Amniotic stem cell (primary cell): ENCODE measurements at regions not wholly inside any gene's neighbourhood (a gene's known extent, or its start where the extent isn't known, plus 50 kb on each side); places are given as distances from the start of the nearest gene placed in this dataset.
"Not testable (repeated sequence)": the region's sequence is repeated elsewhere in the genome, so short reads cannot be mapped to it uniquely, and the experiment has no call there.

Experiments
- DNase-seq: peaks from one replicate; lab custom pipeline; 2025; lab: John Stamatoyannopoulos, UW

DNA sequence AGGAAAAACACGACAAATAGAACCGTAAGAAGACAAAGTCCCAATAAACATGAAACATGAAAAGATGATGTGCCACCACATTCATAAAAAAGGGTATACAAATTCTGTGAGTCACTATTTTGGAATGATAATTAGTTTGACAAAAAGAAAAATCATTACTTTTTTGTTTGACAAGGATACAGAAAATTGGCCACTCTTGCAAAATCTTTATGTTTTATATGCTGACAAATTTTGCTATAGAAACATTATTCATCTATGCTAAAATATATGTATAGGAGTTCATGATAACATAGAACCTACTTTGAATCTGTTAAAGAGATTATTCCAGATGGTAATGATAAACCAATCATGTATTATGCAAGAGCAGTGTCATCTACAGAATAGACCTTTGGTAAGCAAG is 1201.0 kb downstream of the FSCB start:
- DNase-seq: no peak

DNA sequence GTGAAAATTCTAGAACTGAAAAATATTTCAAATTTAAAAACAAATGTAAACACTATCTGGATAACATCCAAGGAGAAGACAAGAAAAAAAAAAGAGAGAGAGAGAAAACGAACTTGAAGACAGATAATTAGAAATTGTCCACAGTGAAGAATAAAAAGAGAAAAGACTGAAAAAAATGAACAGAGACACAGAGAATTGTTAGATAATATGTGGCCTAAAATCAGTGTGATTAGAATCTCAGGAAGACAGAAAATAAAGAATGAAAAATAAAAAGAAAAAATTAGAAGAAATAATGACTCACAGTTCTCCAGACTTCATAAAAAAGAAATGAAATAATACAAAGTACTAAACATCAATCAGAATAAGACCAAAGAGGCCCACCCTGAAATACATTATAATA is 1209.3 kb downstream of the FSCB start:
- DNase-seq: no peak

DNA sequence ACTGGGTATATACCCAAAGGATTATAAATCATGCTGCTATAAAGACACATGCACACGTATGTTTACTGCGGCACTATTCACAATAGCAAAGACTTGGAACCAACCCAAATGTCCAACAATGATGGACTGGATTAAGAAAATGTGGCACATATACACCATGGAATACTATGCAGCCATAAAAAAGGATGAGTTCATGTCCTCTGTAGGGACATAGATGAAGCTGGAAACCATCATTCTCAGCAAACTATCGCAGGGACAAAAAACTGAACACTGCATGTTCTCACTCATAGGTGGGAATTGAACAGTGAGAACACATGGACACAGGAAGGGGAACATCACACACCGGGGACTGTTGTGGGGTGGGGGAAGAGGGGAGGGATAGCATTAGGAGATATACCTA is 1211.0 kb downstream of the FSCB start:
- not testable (repeated sequence) for DNase-seq

DNA sequence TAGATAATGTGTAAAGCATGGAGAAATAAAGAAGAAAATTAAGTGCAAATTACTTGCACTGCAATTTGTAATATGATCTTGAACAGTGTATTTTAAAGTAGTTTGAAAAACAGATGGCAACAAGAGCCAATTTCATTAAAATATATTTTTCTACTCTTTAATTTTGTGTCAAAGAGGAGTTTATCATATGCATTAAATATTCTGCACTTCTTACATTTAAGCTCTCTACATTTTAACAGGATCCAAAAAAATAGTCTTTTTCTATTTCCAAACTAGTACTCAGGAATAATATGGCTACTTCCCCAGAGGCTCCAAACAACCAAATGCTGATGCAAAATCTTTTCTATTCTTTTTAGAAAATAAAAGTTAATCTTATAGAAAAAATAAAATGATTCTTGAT is 1221.5 kb downstream of the FSCB start:
- DNase-seq: no peak

DNA sequence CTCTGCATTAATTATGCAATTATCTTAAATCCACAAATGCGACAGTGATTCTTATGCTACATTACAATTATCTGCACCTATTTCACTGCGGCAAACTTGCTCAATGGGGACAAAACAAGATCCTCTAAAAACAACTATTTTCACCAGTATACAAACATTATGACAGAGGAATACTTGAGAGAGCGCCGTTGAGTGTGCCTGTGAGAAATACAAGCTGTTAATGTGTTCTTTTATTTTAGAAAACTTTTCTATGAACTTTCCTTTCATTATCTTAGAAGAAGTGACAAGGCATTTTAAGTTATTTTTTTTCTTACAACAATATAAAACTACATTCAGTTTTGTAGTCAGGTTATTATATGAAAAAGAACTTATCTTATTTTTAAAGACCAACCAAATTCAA is 1247.0 kb downstream of the FSCB start:
- DNase-seq: no peak

DNA sequence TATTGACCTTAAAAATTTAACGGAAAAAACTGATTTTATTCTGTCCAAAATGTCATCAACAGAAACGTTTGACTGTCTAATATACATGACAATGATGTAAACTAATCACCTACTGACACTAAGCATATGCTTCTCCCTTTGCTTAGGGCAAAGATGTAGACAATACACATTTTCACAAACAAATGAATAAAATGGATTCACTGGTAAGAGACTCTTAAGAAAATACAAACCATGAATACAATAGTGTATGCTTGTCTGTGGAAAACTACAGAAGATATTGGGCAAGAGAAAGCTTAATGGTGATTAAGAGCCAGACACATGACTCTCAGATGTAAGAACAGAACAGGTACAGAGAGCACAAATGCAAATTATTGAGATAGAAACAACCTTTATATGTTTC is 1248.7 kb downstream of the FSCB start:
- no peak for DNase-seq

DNA sequence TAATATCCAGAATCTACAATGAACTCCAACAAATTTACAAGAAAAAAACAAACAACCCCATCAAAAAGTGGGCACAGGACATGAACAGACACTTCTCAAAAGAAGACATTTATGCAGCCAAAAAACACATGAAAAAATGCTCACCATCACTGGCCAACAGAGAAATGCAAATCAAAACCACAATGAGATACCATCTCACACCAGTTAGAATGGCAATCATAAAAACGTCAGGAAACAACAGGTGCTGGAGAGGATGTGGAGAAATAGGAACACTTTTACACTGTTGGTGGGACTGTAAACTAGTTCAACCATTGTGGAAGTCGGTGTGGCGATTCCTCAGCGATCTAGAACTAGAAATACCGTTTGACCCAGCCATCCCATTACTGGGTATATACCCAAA is 1250.1 kb downstream of the FSCB start:
- not testable (repeated sequence) for DNase-seq

DNA sequence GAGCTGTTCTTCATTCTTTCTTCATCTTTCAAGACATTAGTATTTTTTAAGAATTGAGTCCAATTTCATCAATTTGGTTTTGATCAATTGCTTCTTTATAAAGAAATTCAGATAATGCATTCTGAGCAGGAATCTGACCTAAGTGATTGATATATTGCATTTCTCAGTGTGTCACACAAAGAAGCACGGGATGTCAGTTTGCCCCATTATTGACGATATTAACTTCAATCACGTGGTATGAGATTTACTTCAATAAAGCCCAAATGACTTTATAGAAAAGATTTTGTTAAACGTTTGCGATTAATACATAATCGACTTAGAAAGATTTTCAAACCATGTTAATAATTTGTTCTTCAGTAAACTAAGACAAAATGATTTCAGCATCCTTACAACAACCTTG is 1254.2 kb downstream of the FSCB start:
- DNase-seq: no peak

DNA sequence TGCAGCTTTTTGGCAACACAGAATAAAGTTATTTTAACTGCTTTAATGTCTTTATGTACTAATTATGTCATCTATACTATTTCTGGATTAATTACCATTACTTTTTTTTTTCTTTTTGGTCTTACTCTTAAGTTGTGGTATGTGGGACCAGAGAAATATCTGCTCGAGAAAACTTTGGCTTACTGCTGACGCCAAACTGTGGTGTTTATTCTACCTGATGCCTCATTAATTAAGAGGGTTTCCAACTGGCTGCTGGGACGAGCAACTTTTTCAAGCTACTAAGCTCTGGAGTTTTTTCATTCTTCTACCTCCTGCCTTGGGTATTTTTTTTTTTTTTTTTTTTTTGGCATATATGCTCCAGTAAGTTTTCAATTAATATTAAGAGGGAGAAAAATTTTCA is 1257.5 kb downstream of the FSCB start:
- DNase-seq: no peak

DNA sequence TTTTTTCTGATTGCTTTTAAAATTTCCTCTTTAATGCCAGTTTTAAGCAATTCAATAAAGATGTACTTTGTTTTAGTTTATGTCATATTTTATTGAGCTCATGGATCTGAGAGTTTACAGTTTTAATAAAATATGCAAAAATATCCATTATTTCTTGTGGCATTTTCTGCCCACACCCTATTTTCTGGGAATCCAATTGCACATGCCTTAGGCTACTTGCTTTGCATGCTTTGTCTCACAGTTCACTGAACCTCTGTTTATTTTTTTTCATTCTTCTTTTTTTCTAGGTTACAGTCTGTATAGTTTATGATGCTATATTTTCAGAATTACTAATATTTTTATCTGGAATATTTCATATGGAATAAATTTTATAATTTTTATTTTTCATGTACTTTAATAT is 1258.0 kb downstream of the FSCB start:
- no peak for DNase-seq

DNA sequence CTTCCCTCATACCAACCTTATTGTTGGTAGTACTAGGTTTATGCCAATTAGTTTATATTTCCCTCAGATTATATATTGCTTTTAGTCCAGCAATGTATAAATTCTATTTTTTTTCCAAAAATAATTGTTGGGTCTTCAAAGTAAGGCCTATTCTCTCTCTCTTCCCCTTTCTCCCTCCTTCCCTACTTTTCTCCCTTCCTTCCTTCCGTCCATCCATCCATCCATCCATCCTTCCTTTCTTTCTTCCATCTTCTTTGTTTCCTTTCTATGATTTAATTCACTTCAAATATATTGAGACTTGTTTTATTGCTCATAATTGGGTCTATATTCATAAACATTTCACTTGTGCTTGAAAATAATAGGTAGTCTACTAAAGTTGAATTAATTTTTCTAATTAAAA is 1259.2 kb downstream of the FSCB start:
- no peak for DNase-seq

DNA sequence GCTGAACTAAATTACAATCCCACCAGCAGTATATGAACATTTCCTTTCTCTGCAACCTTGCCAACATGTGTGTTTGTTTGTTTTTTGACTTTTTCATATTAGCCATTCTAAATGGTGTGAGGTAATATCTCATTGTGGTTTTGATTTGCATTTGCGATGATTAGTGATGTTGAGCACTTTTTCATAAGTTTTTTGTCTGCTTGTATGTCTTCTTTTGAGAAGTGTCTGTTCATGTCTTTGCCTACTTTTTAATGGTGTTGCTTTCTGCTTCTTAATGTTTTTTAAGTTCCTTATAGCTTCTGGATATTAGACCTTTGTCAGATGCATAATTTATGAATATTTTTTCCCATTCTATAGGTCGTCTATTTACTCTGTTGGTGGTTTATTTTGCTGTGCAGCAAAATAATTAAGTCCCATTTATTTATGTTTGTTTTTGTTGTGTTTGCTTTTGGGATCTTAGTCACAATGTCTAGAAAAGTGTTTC is 1262.9 kb downstream of the FSCB start:
- DNase-seq: no peak

DNA sequence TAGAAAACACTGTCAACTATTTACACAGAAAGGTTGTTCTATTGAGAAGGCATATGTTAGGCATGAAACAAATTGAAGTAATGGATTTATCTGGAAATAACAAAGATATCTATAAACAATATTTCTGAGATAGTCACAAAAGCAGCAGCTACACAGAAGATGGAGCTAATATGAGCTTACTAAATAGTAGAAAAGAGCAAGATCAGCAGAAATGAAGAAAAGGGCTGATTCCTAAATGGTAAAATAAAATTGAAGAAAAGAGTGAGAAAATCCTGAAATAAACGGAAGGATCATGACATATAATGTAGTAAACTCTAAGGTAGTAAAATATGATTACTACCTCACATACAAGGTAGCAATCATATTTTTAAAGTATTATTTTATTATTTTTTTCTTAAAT is 1263.9 kb downstream of the FSCB start:
- no peak for DNase-seq

DNA sequence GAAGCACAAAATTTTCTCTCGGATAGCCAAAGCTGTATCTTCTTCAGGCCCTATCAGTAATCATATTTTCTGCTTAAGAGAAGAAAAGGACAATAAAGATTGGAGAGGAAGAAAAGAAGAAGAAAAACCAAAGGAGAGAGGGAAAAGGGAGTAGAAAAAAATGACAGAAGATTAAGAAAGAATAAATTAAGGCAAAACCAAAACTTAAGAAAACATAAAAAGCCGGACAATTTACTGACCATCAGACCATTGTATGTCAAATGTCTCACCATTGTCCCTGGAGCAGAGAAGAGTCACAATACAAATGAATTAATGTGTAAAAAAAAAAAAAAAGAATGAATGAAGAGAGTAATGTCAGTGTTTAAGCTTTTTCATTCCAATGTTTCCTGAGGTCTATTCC is 1274.8 kb downstream of the FSCB start:
- no peak for DNase-seq

DNA sequence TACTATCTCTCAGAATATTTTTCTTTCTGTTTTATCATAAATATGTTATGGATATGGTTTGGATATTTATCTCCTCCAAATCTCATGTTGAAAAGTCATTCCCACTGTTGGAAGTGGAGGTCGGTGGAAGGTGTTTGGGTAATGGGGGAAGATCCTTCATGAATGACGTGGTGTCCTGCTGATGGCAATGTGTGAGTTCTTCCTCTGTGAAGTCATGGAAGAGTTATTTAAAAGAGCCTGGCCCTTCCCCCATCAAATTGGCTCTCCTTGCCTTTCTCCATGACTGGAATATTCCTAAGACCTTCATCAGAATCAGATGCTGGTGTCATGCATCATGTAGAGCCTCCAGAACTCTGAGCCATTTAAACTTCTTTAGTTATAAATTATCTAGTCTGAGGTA is 1291.6 kb downstream of the FSCB start:
- DNase-seq: no peak

DNA sequence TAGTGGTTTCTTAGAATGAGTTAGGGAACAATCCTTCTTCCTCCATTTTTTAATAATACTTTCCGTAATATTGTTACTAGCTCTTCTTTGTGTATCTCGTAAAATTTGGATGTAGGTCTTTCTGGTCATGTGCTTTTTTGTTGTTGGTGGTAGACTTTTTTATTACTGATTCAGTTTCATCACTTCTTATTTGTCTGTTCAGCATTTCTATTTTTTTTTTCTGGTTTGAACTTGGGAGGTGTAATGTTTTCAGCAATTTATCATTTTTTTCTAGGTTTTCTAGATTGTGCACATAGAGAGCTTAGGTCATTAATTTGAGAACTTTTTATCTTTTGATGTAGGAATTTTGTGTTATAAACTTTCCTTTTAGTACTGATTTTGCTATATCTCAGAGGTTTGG is 1299.9 kb downstream of the FSCB start:
- no peak for DNase-seq

DNA sequence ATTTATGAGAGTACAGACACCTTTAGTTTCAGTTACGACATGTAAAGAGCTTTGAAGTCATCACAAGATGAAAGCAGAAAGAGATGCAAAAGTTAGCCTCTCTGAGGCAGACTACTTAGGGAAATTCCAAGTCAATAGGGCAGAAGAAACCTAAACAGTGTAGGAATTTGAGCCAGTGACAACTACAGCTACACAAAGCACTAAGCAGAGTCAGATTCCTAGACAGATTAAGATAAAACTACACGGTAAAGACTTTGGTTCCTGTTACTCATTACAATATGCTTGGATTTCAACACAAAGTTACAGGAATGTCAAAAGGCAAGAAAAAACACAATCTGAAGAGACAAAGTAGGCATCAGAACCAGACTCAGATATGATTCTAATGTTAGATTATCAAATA is 1302.3 kb downstream of the FSCB start:
- DNase-seq: no peak

DNA sequence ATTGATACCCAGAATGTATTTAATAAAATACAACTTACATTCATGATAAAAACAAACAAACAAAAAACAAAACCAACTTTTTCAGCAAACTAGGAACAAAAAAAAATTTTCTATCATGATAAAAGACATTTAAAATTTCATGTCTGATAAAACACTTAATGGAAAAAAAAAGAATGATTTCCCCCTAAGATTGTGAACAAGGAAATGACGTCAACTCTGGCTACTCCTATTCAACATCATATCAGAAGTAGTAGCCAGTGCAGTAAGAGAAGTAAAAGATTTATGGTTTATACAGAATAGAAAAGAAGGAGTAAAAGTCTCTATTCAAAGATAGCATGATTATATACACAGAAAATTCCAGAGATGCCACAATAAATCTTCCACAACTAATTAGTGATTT is 1306.6 kb downstream of the FSCB start:
- DNase-seq: no peak

DNA sequence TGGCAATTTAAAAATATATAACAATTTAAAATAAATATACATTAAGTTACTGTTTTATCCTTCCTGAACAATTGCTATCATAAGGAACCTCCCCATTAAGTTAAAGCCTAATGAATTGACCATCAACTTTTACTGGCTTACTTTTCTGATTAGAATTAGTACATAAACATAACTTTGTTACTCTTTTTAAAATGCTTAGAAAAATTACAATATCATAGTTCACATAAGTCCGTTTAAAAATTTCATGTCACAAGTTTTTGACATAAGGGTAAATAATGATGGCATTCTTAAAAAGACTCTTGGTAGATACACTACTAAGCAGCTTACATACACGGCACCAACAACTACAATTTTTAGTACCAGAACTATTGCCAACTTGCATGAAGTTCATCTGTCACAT is 1308.6 kb downstream of the FSCB start:
- DNase-seq: no peak

DNA sequence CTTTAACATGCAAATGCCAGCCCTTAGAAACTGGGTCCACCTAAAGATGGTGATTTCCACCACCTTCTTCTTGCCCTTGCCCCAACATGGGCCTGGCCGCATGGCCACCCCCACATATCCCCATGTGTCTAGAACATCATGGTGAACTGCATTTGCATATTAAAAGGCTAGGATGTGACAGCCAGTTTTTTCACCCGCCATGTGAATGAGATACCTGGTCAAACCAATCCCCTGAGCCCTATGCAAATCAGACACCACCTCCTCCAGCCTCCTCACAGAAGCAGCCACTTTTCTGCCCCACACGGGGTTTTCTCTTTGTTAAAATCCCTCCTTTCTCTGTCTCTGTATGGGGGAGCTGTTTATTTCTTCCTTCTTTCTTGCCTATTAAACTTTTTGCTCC is 1322.5 kb downstream of the FSCB start:
- no peak for DNase-seq

DNA sequence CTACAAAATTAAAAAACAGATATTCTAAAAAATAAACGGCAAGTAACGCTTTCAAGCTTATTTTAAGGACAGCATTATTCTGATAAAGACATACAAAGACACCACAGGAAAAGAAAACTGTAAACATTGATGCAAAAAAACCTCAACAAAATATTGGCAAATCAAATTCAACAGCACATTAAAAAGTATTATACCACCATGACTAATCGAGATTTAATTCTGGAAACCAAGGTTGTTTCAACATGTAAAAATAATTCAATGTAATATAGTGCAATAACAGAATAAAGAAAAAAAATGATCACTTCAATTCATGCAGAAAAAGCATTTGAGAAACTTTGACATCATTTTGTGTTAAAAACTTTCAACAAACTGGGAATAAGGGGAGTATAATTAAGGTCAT is 1323.2 kb downstream of the FSCB start:
- no peak for DNase-seq

DNA sequence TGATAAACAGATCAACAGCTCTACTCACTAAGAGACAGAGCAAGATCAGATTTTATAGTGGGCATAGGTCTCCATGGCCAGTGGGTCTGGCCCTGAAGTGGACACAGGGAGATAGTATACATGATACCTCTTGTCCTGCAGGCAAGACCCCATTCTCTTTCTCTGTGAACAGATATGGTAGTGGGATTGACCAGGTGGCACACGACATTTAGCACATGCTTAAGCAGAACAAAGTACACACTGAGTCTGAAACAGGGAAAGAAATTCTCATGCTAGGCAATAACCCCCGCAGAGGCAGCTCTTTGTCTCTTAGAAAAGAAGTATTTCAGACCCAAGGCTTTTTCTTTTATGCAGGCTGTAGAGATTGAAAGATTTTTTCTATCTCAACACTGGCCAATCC is 1331.2 kb downstream of the FSCB start:
- DNase-seq: no peak

DNA sequence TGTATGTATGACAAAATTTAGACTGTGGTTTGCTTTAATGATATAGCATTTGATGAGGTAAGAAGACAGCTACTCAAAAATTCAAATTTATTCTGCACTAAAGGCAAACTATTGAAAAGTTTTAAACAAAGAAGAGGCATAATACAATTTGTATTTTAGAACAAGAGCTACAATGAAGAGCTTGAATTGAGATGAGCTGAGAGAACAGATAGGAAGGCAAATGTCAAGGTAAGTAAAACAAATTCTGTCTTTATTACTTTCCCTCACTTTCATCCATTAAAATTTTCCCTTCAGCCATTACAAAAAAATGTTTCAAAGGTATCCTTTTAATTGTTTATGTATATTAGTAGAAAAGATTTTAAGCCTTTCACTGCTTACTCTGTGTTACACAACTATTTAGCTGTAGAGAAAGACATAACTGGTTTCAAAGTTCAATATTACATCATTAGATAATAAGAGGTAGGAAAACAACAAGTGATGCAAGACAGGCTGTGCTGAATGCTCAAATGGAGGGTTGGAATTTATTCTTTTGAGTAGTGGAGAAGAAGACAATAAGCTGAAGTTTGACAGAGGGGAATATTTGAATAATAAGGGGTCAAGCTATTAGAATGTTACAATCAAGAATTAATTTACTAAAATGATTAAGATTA is 1334.1 kb downstream of the FSCB start:
- DNase-seq: no peak

DNA sequence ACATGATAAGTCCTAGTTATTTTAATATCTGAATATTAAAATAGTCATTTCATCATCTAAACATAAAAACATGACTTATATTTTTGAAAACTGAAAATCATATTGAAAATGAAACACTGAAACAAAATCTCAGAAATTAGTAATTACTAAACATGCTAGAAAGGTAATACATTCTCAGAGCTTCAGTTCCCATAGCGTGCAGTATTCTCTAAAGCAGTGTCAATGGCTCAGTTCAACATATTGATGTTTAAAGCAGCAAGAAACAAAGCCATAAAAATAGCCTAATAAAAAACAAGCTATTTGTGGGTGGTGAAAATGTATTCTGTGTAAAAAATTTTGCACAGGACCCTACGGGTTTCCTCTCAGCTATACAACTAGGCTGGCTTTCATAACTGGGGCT is 1337.4 kb downstream of the FSCB start:
- DNase-seq: no peak
